HEK293 (cell line): ENCODE measurements at regions not wholly inside any gene's neighbourhood (a gene's known extent, or its start where the extent isn't known, plus 50 kb on each side); places are given as distances from the start of the nearest gene placed in this dataset.

Experiments used
- CTCF ChIA-PET: fragments of 350-600 bp; formaldehyde crosslinking; extraction: SDS; loops from one replicate; lab custom pipeline; 2021; ENCODE audit warnings: antibody characterized with exemption; lab: Yijun Ruan, JAX
- POLR2A ChIA-PET: fragments of 300-600 bp; formaldehyde crosslinking; extraction: SDS; loops from one replicate; lab custom pipeline; 2020; ENCODE audit warnings: antibody characterized with exemption, inconsistent platforms; lab: Yijun Ruan, JAX
- H3K27ac ChIP-seq: fragments of 200-500 bp; sonication (Bioruptor generic); 2 replicates; pipeline ENCODE4 v1.5.1; 2014; ENCODE audit warnings: low read depth, low read length, control low read depth, inconsistent platforms; ENCODE audit errors: extremely low read depth
- H3K36me3 ChIP-seq, 2 experiments: fragments of 200-500 bp in 1 of 2; sonication (Bioruptor generic) in 1 of 2; 1 replicate in 1 of 2; 2 replicates in 1 of 2; pipeline ENCODE4 v1.5.1; 2014 to 2017; ENCODE audit warnings: inconsistent platforms in 2 of 2, low read length in 2 of 2; ENCODE audit not compliant: control insufficient read depth in 2 of 2, insufficient read depth in 1 of 2
- H3K4me1 ChIP-seq: fragments of 200-500 bp; sonication (Bioruptor generic); 2 replicates; pipeline ENCODE4 v1.5.1; 2014; ENCODE audit warnings: mild to moderate bottlenecking, low read length, inconsistent platforms; ENCODE audit not compliant: control insufficient read depth, insufficient read depth
- H3K4me3 ChIP-seq: 2 replicates; pipeline ENCODE4 v1.5.1; 2011; ENCODE audit warnings: low read depth, mild to moderate bottlenecking, control low read depth, low read length, moderate library complexity
- H3K9me3 ChIP-seq: fragments of 200-500 bp; sonication (Bioruptor generic); 2 replicates; pipeline ENCODE4 v1.5.1; 2014; ENCODE audit warnings: low read depth, low read length, inconsistent platforms; ENCODE audit not compliant: control insufficient read depth, insufficient read depth
- GFI1B ChIP-seq: fragments of 450-650 bp; formaldehyde crosslinking; IDR thresholded peaks from 2 replicates; pipeline ENCODE4 v1.5.1; 2016; ENCODE audit warnings: missing biosample characterization, missing genetic modification characterization
- INSM2 ChIP-seq: fragments of 450-650 bp; formaldehyde crosslinking; IDR thresholded peaks from 2 replicates; pipeline ENCODE4 v1.5.1; 2016; ENCODE audit warnings: missing biosample characterization, missing genetic modification characterization
- KLF10 ChIP-seq: fragments of 450-650 bp; IDR thresholded peaks from 2 replicates; pipeline ENCODE4 v1.5.1; 2018; ENCODE audit warnings: missing biosample characterization, mild to moderate bottlenecking, missing genetic modification characterization
- KLF8 ChIP-seq: fragments of 450-650 bp; formaldehyde crosslinking; IDR thresholded peaks from 2 replicates; pipeline ENCODE4 v1.5.1; 2016; ENCODE audit warnings: missing biosample characterization, missing genetic modification characterization
- REPIN1 ChIP-seq: fragments of 450-650 bp; formaldehyde crosslinking; IDR thresholded peaks from 2 replicates; pipeline ENCODE4 v1.5.1; 2017; ENCODE audit warnings: missing biosample characterization, missing genetic modification characterization, low read depth
- ZBTB49 ChIP-seq: fragments of 450-650 bp; formaldehyde crosslinking; IDR thresholded peaks from 2 replicates; pipeline ENCODE4 v1.5.1; 2016; ENCODE audit warnings: missing biosample characterization, missing genetic modification characterization, low read depth
- ZEB2 ChIP-seq: fragments of 450-650 bp; formaldehyde crosslinking; IDR thresholded peaks from 2 replicates; pipeline ENCODE4 v1.5.1; 2016; ENCODE audit warnings: missing biosample characterization, missing genetic modification characterization
- ZFP3 ChIP-seq: fragments of 450-650 bp; formaldehyde crosslinking; IDR thresholded peaks from 2 replicates; pipeline ENCODE4 v1.5.1; 2016; ENCODE audit warnings: low read depth, missing biosample characterization, missing genetic modification characterization
- ZFP41 ChIP-seq: fragments of 450-650 bp; formaldehyde crosslinking; IDR thresholded peaks from 2 replicates; pipeline ENCODE4 v1.5.1; 2016; ENCODE audit warnings: missing biosample characterization, missing genetic modification characterization, borderline replicate concordance
- ZNF133 ChIP-seq: fragments of 450-650 bp; formaldehyde crosslinking; IDR thresholded peaks from 2 replicates; pipeline ENCODE4 v1.5.1; 2016; ENCODE audit warnings: missing biosample characterization, missing genetic modification characterization
- ZNF157 ChIP-seq: fragments of 450-650 bp; formaldehyde crosslinking; IDR thresholded peaks from 2 replicates; pipeline ENCODE4 v1.5.1; 2016; ENCODE audit warnings: missing biosample characterization, missing genetic modification characterization
- ZNF169 ChIP-seq: fragments of 450-650 bp; formaldehyde crosslinking; IDR thresholded peaks from 2 replicates; pipeline ENCODE4 v1.5.1; 2016; ENCODE audit warnings: missing biosample characterization, missing genetic modification characterization
- ZNF211 ChIP-seq: fragments of 450-650 bp; formaldehyde crosslinking; IDR thresholded peaks from 2 replicates; pipeline ENCODE4 v1.5.1; 2016; ENCODE audit warnings: low read depth, missing biosample characterization, missing genetic modification characterization
- ZNF214 ChIP-seq: fragments of 450-650 bp; formaldehyde crosslinking; IDR thresholded peaks from 2 replicates; pipeline ENCODE4 v1.5.1; 2017; ENCODE audit warnings: missing biosample characterization, mild to moderate bottlenecking, missing genetic modification characterization, borderline replicate concordance
- ZNF221 ChIP-seq: fragments of 450-650 bp; formaldehyde crosslinking; IDR thresholded peaks from 2 replicates; pipeline ENCODE4 v1.5.1; 2017; ENCODE audit warnings: missing biosample characterization, missing genetic modification characterization, borderline replicate concordance
- ZNF248 ChIP-seq: fragments of 450-650 bp; formaldehyde crosslinking; IDR thresholded peaks from 2 replicates; pipeline ENCODE4 v1.5.1; 2017; ENCODE audit warnings: missing biosample characterization, missing genetic modification characterization
- ZNF292 ChIP-seq: fragments of 450-650 bp; formaldehyde crosslinking; IDR thresholded peaks from 2 replicates; pipeline ENCODE4 v1.5.1; 2016; ENCODE audit warnings: low read depth, missing biosample characterization, missing genetic modification characterization, borderline replicate concordance
- ZNF324 ChIP-seq: fragments of 450-650 bp; formaldehyde crosslinking; IDR thresholded peaks from 2 replicates; pipeline ENCODE4 v1.5.1; 2016; ENCODE audit warnings: missing biosample characterization, missing genetic modification characterization
- ZNF335 ChIP-seq: fragments of 450-650 bp; formaldehyde crosslinking; conservative IDR thresholded peaks from 2 replicates; pipeline ENCODE4 v1.5.1; 2016; ENCODE audit warnings: missing biosample characterization, missing genetic modification characterization
- ZNF366 ChIP-seq: fragments of 450-650 bp; formaldehyde crosslinking; conservative IDR thresholded peaks from 2 replicates; pipeline ENCODE4 v1.5.1; 2016; ENCODE audit warnings: missing biosample characterization, missing genetic modification characterization
- ZNF571 ChIP-seq: fragments of 450-650 bp; formaldehyde crosslinking; IDR thresholded peaks from 2 replicates; pipeline ENCODE4 v1.5.0; 2017; ENCODE audit warnings: missing biosample characterization, missing genetic modification characterization
- ZNF776 ChIP-seq: fragments of 450-650 bp; formaldehyde crosslinking; IDR thresholded peaks from 2 replicates; pipeline ENCODE4 v1.5.0; 2017; ENCODE audit warnings: missing biosample characterization, missing genetic modification characterization, borderline replicate concordance
- ZNF791 ChIP-seq: fragments of 450-650 bp; formaldehyde crosslinking; IDR thresholded peaks from 2 replicates; pipeline ENCODE4 v1.5.1; 2016; ENCODE audit warnings: missing biosample characterization, missing genetic modification characterization
- ZNF792 ChIP-seq: fragments of 450-650 bp; formaldehyde crosslinking; IDR thresholded peaks from 2 replicates; pipeline ENCODE4 v1.5.1; 2016; ENCODE audit warnings: missing biosample characterization, missing genetic modification characterization
- ZSCAN18 ChIP-seq: fragments of 450-650 bp; formaldehyde crosslinking; IDR thresholded peaks from 2 replicates; pipeline ENCODE4 v1.5.1; 2016; ENCODE audit warnings: missing biosample characterization, missing genetic modification characterization

GRCh38 chr6:168217216-168217879, 102.2 kb downstream of the DACT2 start:
- Histone ChIP-seq H3K36me3 (no peaks in the 10 kb centered on the region), H3K27ac (no peak overlapping the region), H3K4me3 (no peak overlapping the region), H3K4me1 (peaks cover 10% of the 10 kb centered on the region), H3K9me3 (no peaks in the 10 kb centered on the region)
- TF ChIP-seq ZNF791, result no peak
- TF ChIP-seq INSM2, result no peak
- TF ChIP-seq ZNF214 (tag by site-specific recombination), result no peak
- no peak for TF ChIP-seq ZBTB49 (tag by site-specific recombination)
- TF ChIP-seq ZNF571 (tag by site-specific recombination), result no peak
- no peak for TF ChIP-seq KLF8 (tag by site-specific recombination)
- no peak for TF ChIP-seq GFI1B (tag by site-specific recombination)
- no peak for TF ChIP-seq ZFP41 (tag by site-specific recombination)
- no peak for TF ChIP-seq ZNF157
- no peak for TF ChIP-seq ZNF248
- TF ChIP-seq ZNF792, result no peak
- CTCF ChIA-PET, result no interaction called here
- POLR2A ChIA-PET, result no interaction called here

GRCh38 chr6:168216751-168217191, 102.8 kb downstream of the DACT2 start:
- Histone ChIP-seq H3K4me1 (peaks cover 10% of the 10 kb centered on the region), H3K4me3 (no peak overlapping the region), H3K36me3 (no peaks in the 10 kb centered on the region), H3K27ac (no peak overlapping the region), H3K9me3 (no peaks in the 10 kb centered on the region)
- POLR2A ChIA-PET, result no interaction called here
- TF ChIP-seq ZNF324 (tag by site-specific recombination), result no peak
- no peak for TF ChIP-seq ZEB2 (tag by site-specific recombination)
- TF ChIP-seq ZNF221, result no peak
- TF ChIP-seq ZNF776 (tag by site-specific recombination), result no peak
- no peak for TF ChIP-seq ZNF335 (tag by site-specific recombination)
- TF ChIP-seq ZNF211 (tag by site-specific recombination), result no peak
- TF ChIP-seq ZNF791, result no peak
- no peak for TF ChIP-seq ZNF292 (tag by site-specific recombination)
- CTCF ChIA-PET, result no interaction called here

- Histone ChIP-seq H3K4me3 (no peak overlapping the region), H3K4me1 (peaks cover 9% of the 10 kb centered on the region), H3K9me3 (no peaks in the 10 kb centered on the region), H3K27ac (no peak overlapping the region), H3K36me3 (no peaks in the 10 kb centered on the region)
- TF ChIP-seq ZNF366 (tag by site-specific recombination) (no peak), KLF10 (tag by site-specific recombination) (no peak), REPIN1 (tag by site-specific recombination) (no peak), ZNF169 (tag by site-specific recombination) (no peak), ZSCAN18 (no peak), ZNF133 (tag by site-specific recombination) (no peak), ZFP3 (tag by site-specific recombination) (no peak)
- ChIA-PET POLR2A (no interaction called here), CTCF (no interaction called here)
These were observed 103.5 kb downstream of the DACT2 start for GRCh38 chr6:168216117-168216516.
